ENCODE measurements at regions not wholly inside any gene's neighbourhood (a gene's known extent, or its start where the extent isn't known, plus 50 kb on each side); places are given as distances from the start of the nearest gene placed in this dataset.

- no peak for TF ChIP-seq CHD2 (IDR thresholded peaks at IDR 0.05; ENCODE audit: low read length)
- no peak for TF ChIP-seq CTCF (IDR thresholded peaks at IDR 0.05; ENCODE audit: control extremely low read depth in 1 of 3, insufficient read depth in 1 of 3, low read depth in 1 of 3, low read length in 3 of 3)
- TF ChIP-seq POLR2A (IDR thresholded peaks at IDR 0.05; ENCODE audit: control extremely low read depth in 1 of 2, low read depth in 2 of 2, low read length in 2 of 2): no peak
These were observed 405.6 kb upstream of the PCDH9 start for GRCh38 chr13:67635754-67636153.

Data from H1 (cell line).